PFSK-1 (cell line): ENCODE measurements at regions not wholly inside any gene's neighbourhood (a gene's known extent, or its start where the extent isn't known, plus 50 kb on each side); places are given as distances from the start of the nearest gene placed in this dataset.

Experiments
- FOXP2 ChIP-seq: optimal IDR thresholded peaks from 2 replicates; pipeline ENCODE3; 2011; ENCODE audit warnings: borderline replicate concordance, control low read depth, inconsistent platforms; ENCODE audit not compliant: insufficient read depth; ENCODE audit errors: extremely low read length, extremely low read depth
- POLR2AphosphoS5 ChIP-seq: IDR thresholded peaks from 2 replicates; pipeline ENCODE4 v1.6.1; 2012; ENCODE audit warnings: low read depth, mild to moderate bottlenecking, control low read depth, low read length, moderate library complexity
- SIN3A ChIP-seq: IDR thresholded peaks from 2 replicates; pipeline ENCODE4 v1.6.1; 2012; ENCODE audit warnings: mild to moderate bottlenecking, low read length, moderate library complexity, borderline replicate concordance; ENCODE audit not compliant: insufficient read depth
- TAF1 ChIP-seq: IDR thresholded peaks from 2 replicates; pipeline ENCODE4 v1.6.1; 2012; ENCODE audit warnings: low read length, control low read depth, borderline replicate concordance; ENCODE audit not compliant: insufficient read depth
- TF ChIP-seq, protein P1 (sequence below), 2 experiments: IDR thresholded peaks; 2 replicates each; pipeline versions ENCODE4 v1.6.1 to v1.8.0; 2011 to 2012; ENCODE audit warnings: low read depth in 2 of 2, low read length in 2 of 2, control low read depth in 1 of 2, inconsistent platforms in 1 of 2, mild to moderate bottlenecking in 1 of 2, moderate library complexity in 1 of 2; ENCODE audit not compliant: insufficient read depth in 1 of 2

DNA sequence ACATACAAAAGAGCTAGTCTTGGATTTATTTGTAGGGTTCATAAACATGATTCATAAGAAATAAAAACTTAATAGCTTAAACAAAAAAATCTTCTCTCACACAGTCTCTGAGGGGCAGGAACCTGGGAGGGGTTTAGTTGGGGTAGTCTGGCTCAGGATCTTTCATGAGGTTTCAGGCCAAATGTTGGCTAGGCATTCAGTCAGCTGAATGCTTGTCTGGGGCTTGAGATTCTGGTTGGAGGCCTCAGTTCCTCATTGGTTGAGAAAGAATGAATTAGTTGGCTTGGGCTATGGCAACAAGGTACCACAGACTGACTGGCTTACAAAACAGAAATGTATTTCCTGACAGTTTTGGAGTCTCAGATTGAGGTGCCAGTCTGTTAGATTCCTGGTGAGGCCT, 74.3 kb downstream of the ANKRD7 start:
- TF ChIP-seq, protein P1, sequence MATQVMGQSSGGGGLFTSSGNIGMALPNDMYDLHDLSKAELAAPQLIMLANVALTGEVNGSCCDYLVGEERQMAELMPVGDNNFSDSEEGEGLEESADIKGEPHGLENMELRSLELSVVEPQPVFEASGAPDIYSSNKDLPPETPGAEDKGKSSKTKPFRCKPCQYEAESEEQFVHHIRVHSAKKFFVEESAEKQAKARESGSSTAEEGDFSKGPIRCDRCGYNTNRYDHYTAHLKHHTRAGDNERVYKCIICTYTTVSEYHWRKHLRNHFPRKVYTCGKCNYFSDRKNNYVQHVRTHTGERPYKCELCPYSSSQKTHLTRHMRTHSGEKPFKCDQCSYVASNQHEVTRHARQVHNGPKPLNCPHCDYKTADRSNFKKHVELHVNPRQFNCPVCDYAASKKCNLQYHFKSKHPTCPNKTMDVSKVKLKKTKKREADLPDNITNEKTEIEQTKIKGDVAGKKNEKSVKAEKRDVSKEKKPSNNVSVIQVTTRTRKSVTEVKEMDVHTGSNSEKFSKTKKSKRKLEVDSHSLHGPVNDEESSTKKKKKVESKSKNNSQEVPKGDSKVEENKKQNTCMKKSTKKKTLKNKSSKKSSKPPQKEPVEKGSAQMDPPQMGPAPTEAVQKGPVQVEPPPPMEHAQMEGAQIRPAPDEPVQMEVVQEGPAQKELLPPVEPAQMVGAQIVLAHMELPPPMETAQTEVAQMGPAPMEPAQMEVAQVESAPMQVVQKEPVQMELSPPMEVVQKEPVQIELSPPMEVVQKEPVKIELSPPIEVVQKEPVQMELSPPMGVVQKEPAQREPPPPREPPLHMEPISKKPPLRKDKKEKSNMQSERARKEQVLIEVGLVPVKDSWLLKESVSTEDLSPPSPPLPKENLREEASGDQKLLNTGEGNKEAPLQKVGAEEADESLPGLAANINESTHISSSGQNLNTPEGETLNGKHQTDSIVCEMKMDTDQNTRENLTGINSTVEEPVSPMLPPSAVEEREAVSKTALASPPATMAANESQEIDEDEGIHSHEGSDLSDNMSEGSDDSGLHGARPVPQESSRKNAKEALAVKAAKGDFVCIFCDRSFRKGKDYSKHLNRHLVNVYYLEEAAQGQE (IDR thresholded peaks at IDR 0.05; ENCODE audit: insufficient read depth in 1 of 2, low read depth in 2 of 2, low read length in 2 of 2) = no peak
- no peak for TF ChIP-seq FOXP2
- TF ChIP-seq TAF1 = no peak
- no peak for TF ChIP-seq SIN3A
- TF ChIP-seq POLR2AphosphoS5 = no peak

- no peak for TF ChIP-seq SIN3A
- TF ChIP-seq FOXP2 = no peak
- TF ChIP-seq TAF1 = no peak
- TF ChIP-seq, protein P1 (IDR thresholded peaks at IDR 0.05; ENCODE audit: insufficient read depth in 1 of 2, low read depth in 2 of 2, low read length in 2 of 2) = no peak
- TF ChIP-seq POLR2AphosphoS5 = no peak
Observed at GRCh38 chr7:118300177-118300576, 75.7 kb downstream of the ANKRD7 start.

DNA sequence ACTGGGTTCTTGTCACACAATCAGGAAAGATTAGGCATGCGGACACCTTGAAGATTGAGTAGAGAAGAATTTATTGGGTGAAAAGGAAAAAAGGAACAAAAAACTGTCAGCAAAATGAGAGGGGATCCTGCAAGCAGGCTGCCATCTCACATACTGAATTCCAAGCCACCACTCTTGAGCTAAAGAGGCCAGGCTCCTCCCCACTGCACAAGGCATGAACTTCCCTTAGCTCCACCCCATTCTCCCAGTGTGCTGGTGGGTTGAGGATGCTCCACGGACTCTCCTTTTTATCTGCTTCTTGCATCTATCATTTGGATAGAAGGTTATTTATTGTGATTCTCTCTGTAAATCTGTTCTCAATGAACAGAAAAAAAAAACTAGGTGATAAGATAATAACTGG, 79.6 kb downstream of the ANKRD7 start:
- TF ChIP-seq, protein P1 (IDR thresholded peaks at IDR 0.05; ENCODE audit: insufficient read depth in 1 of 2, low read depth in 2 of 2, low read length in 2 of 2) = no peak
- TF ChIP-seq TAF1 (no peak), SIN3A (no peak), FOXP2 (no peak), POLR2AphosphoS5 (no peak)

DNA sequence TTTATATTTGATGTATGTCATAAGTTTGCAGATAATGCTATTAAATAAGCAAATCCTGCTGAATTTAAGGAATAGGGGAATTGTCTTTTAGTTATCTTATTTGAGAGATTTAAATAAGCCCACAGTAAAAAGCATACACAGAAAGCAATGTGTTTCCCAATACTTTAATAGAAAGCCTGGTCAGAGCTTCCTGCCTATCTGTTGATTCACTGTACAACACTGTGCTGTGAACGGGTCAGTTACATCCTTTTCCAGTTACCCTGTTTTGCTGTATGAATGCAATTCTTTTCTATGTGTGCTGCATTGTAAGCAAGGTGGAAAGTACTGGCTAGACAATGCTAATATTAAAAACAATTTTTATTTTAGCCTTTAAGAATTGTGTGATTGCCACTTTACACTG, 81.2 kb downstream of the ANKRD7 start:
- no peak for TF ChIP-seq TAF1
- no peak for TF ChIP-seq POLR2AphosphoS5
- no peak for TF ChIP-seq SIN3A
- TF ChIP-seq FOXP2 = no peak
- TF ChIP-seq, protein P1 (IDR thresholded peaks at IDR 0.05; ENCODE audit: insufficient read depth in 1 of 2, low read depth in 2 of 2, low read length in 2 of 2) = no peak

GRCh38 chr7:118306771-118307170, 82.3 kb downstream of the ANKRD7 start:
- TF ChIP-seq FOXP2 (no peak), SIN3A (no peak), POLR2AphosphoS5 (no peak), TAF1 (no peak)
- TF ChIP-seq, protein P1 (IDR thresholded peaks at IDR 0.05; ENCODE audit: insufficient read depth in 1 of 2, low read depth in 2 of 2, low read length in 2 of 2) = no peak
